Loucy (cell line): ENCODE measurements at regions not wholly inside any gene's neighbourhood (a gene's known extent, or its start where the extent isn't known, plus 50 kb on each side); places are given as distances from the start of the nearest gene placed in this dataset.

ENCODE experiments used
- CTCF ChIP-seq: fragments of 200-600 bp; sonication (generic); conservative IDR thresholded peaks from 2 replicates; pipeline ENCODE4 v1.5.1; 2014; ENCODE audit warnings: mild to moderate bottlenecking, antibody characterized with exemption, low read length
- EZH2phosphoT487 ChIP-seq: fragments of 200-600 bp; IDR thresholded peaks from 2 replicates; pipeline ENCODE4 v1.6.1; 2018; ENCODE audit warnings: antibody characterized with exemption, mild to moderate bottlenecking, moderate library complexity, borderline replicate concordance

DNA sequence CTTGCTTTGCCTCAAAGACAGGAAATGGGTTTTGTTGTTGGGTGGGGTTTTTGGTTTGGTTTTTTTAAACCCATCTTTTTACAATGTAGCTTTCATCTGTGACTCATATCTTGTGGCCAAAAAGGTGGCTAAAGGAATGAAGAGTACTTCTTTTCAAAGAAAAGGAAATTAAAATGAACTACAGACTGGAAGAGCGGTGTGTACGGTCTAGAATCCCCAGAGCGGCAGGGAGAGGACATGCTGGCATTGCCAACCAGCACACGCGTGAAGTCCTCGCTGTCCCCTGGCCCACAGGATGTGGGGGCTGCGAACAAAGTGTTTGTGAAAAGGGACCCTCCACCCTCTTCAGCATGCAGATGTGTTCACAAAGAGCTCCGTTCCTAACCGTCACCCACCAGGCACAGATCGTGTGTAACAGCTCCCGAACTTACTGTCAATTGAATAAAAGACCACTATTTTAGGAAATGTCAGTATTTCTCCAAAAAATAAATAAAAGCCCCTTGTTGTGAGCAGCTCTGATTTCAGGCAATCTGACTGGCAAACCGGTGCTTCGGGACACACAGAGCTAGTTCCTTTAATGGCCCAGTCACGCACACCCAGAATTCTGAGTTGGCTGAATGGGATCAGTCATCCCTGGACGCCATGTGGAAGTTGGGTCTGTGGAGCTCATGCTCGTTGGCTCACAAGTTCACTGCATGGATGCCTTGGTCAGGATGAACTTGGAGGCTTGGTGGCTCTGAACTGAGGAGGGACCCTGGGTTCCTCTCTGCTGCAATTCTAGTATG is 602.9 kb downstream of the NPHP4 start:
- TF ChIP-seq CTCF (no peak), EZH2phosphoT487 (no peak)
